Neuronal stem cell (in vitro differentiated cells): ENCODE measurements at regions not wholly inside any gene's neighbourhood (a gene's known extent, or its start where the extent isn't known, plus 50 kb on each side); places are given as distances from the start of the nearest gene placed in this dataset.

Experiments used
- DNase-seq: peaks from one replicate; pipeline ENCODE4 v3.0.0-alpha.2; 2013; ENCODE audit warnings: low spot score
- H2AFZ ChIP-seq: one replicate; pipeline ENCODE4 v1.6.1; 2013; ENCODE audit warnings: mild to moderate bottlenecking, low read length, inconsistent platforms
- H2AK5ac ChIP-seq: 2 replicates; pipeline ENCODE4 v1.6.1; 2013; ENCODE audit warnings: low read depth, mild to moderate bottlenecking, inconsistent platforms, low read length, moderate library complexity, mixed read lengths
- H2BK120ac ChIP-seq: 2 replicates; pipeline ENCODE4 v1.6.1; 2013; ENCODE audit warnings: low read depth, mild to moderate bottlenecking, inconsistent platforms, low read length, moderate library complexity, mixed read lengths
- H2BK12ac ChIP-seq: one replicate; pipeline ENCODE4 v1.6.1; 2013; ENCODE audit warnings: low read length, inconsistent platforms
- H2BK15ac ChIP-seq: 2 replicates; pipeline ENCODE4 v1.6.1; 2013; ENCODE audit warnings: mild to moderate bottlenecking, low read length, inconsistent platforms, mixed read lengths
- H2BK5ac ChIP-seq: one replicate; pipeline ENCODE4 v1.6.1; 2013; ENCODE audit warnings: inconsistent platforms, mild to moderate bottlenecking, low read length, moderate library complexity
- H3K14ac ChIP-seq: one replicate; pipeline ENCODE4 v1.6.1; 2013; ENCODE audit warnings: low read length, inconsistent platforms
- H3K18ac ChIP-seq: 2 replicates; pipeline ENCODE4 v1.6.1; 2013; ENCODE audit warnings: low read length, inconsistent platforms
- H3K23ac ChIP-seq: 2 replicates; pipeline ENCODE4 v1.6.1; 2013; ENCODE audit warnings: low read depth, mild to moderate bottlenecking, mixed read lengths, low read length, inconsistent platforms; ENCODE audit not compliant: poor library complexity
- H3K27ac ChIP-seq: replicated peaks from 3 replicates; pipeline ENCODE4 v1.5.1; 2013; ENCODE audit warnings: low read length, inconsistent platforms
- H3K27me3 ChIP-seq, 3 experiments: 2 replicates each; pipeline ENCODE4 v1.6.1; 2013; ENCODE audit warnings: low read length in 3 of 3, mild to moderate bottlenecking in 2 of 3, inconsistent platforms in 1 of 3, low read depth in 1 of 3, mixed read lengths in 1 of 3, moderate library complexity in 1 of 3; ENCODE audit not compliant: control insufficient read depth in 3 of 3, insufficient read depth in 3 of 3
- H3K36me3 ChIP-seq, 2 donors: replicated peaks in 1 of 2; 2 replicates each; pipeline ENCODE4 v1.6.1; 2013; ENCODE audit warnings: low read length in 2 of 2; ENCODE audit not compliant: control insufficient read depth in 2 of 2, insufficient read depth in 2 of 2
- H3K4ac ChIP-seq: 2 replicates; pipeline ENCODE4 v1.6.1; 2013; ENCODE audit warnings: inconsistent platforms, mild to moderate bottlenecking, low read length, moderate library complexity
- H3K4me1 ChIP-seq, 2 donors: 1 replicate in 1 of 2; 2 replicates in 1 of 2; pipeline ENCODE4 v1.6.1; 2013; ENCODE audit warnings: low read length in 2 of 2, low read depth in 1 of 2; ENCODE audit not compliant: control insufficient read depth in 2 of 2, insufficient read depth in 1 of 2
- H3K4me2 ChIP-seq: one replicate; pipeline ENCODE4 v1.6.1; 2013; ENCODE audit warnings: mild to moderate bottlenecking, low read length, inconsistent platforms; ENCODE audit not compliant: insufficient read depth, poor library complexity, severe bottlenecking
- H3K4me3 ChIP-seq, 2 donors: 2 replicates each; pipeline ENCODE4 v1.5.1; 2013; ENCODE audit warnings: low read length in 2 of 2, mild to moderate bottlenecking in 2 of 2, inconsistent platforms in 1 of 2, moderate library complexity in 1 of 2
- H3K79me1 ChIP-seq: one replicate; pipeline ENCODE4 v1.6.1; 2013; ENCODE audit warnings: low read depth, mild to moderate bottlenecking, inconsistent platforms, low read length, moderate library complexity
- H3K9ac ChIP-seq: one replicate; pipeline ENCODE4 v1.6.1; 2013; ENCODE audit warnings: mild to moderate bottlenecking, low read depth, low read length, inconsistent platforms; ENCODE audit not compliant: poor library complexity
- H3K9me3 ChIP-seq, 2 donors: replicated peaks in 1 of 2; 2 replicates each; pipeline versions ENCODE3 to v1.6.1; 2013; ENCODE audit warnings: low read length in 2 of 2, mild to moderate bottlenecking in 2 of 2, inconsistent platforms in 1 of 2, low read depth in 1 of 2, mixed read lengths in 1 of 2, moderate library complexity in 1 of 2; ENCODE audit not compliant: control insufficient read depth in 2 of 2, insufficient read depth in 1 of 2
- H4K8ac ChIP-seq: one replicate; pipeline ENCODE4 v1.6.1; 2013; ENCODE audit warnings: low read depth, mild to moderate bottlenecking, inconsistent platforms, low read length, moderate library complexity
- H4K91ac ChIP-seq: one replicate; pipeline ENCODE4 v1.6.1; 2013; ENCODE audit warnings: low read length, low read depth, mild to moderate bottlenecking, inconsistent platforms; ENCODE audit not compliant: poor library complexity
- WGBS, 2 donors: extraction: QIAGEN DNeasy Blood & Tissue Kit; methylation state at CpG; one replicate each; pipeline ENCODE4 v1.1.7; 2013; ENCODE audit warnings: missing lambda C conversion rate in 2 of 2, mixed read lengths in 1 of 2; ENCODE audit not compliant: insufficient read length in 2 of 2, insufficient replicate concordance in 1 of 2; ENCODE audit errors: extremely low coverage in 2 of 2; 5-methylcytosine and 5-hydroxymethylcytosine counted together

DNA sequence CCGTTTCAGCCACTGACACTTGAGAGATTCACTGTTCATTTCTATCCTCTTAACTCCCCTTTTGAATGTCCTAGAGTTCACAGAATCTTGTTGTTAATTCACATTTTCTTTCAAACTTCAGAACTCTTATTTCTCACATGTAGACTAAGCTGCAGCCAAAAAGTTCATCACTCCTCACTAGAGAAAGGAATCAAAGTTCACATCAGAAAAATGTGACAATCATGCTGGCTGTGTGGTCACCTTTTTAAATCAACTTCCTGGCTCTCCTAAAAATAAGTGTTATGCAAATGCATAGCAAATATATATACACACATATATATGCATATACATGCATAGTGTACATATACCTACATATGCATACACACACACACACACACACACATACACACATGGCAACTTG, 123.0 kb downstream of the CBLN4 start:
- Histone ChIP-seq H2AK5ac (no peak overlapping the region), H3K23ac (no peak overlapping the region), H3K4ac (no peak overlapping the region), H3K27me3 (no peaks in the 10 kb centered on the region), H3K4me3 (no peak overlapping the region), H3K18ac (no peak overlapping the region), H2BK15ac (no peak overlapping the region), H2BK12ac (no peak overlapping the region), H3K27ac (no peak overlapping the region), H4K91ac (no peak overlapping the region), H4K8ac (no peak overlapping the region), H3K14ac (no peak overlapping the region), H3K79me1 (no peaks in the 10 kb centered on the region), H3K4me1 (no peaks in the 10 kb centered on the region), H2BK120ac (no peak overlapping the region), H3K36me3 (no peaks in the 10 kb centered on the region), H2AFZ (no peak overlapping the region), H3K4me2 (no peak overlapping the region), H2BK5ac (no peak overlapping the region), H3K9ac (no peak overlapping the region), H3K9me3 (no peaks in the 10 kb centered on the region)
- no CpG with 5 or more reads among the region's 1 CpG for WGBS, 2 donors
- DNase-seq = no peak

DNA sequence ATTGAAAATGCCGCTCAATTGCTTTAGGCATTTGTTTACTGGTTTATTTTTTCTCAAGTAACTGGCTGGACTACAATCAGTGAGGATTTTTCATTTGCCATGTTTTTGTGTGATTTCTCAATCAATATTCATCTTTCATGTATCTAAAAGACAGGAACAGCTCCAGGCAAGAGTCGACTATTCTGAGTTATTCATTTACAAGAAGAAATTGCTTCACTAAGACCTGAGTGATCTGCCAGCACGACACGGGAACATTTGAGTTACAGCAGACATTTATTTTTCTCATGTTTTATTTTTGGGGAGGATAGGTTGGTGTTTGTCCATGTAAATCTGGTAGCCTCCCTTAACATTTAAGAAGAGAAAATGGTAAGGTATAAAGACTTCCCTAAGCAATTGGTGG, 124.1 kb downstream of the CBLN4 start:
- H2BK12ac ChIP-seq = no peak overlapping the region
- H2AFZ ChIP-seq = no peak overlapping the region
- no peaks in the 10 kb centered on the region for H3K79me1 ChIP-seq
- no peak overlapping the region for H2AK5ac ChIP-seq
- no peak overlapping the region for H4K91ac ChIP-seq
- H3K4me2 ChIP-seq = no peak overlapping the region
- H3K23ac ChIP-seq = no peak overlapping the region
- H3K9me3 ChIP-seq = no peaks in the 10 kb centered on the region
- H3K36me3 ChIP-seq = no peaks in the 10 kb centered on the region
- no peak overlapping the region for H4K8ac ChIP-seq
- WGBS, 2 donors = no CpG with 5 or more reads among the region's 4 CpGs
- DNase-seq = no peak
- H2BK5ac ChIP-seq = no peak overlapping the region
- H3K4ac ChIP-seq = no peak overlapping the region
- no peaks in the 10 kb centered on the region for H3K27me3 ChIP-seq
- H3K14ac ChIP-seq = no peak overlapping the region
- H3K18ac ChIP-seq = no peak overlapping the region
- no peak overlapping the region for H3K9ac ChIP-seq
- no peak overlapping the region for H2BK120ac ChIP-seq
- no peak overlapping the region for H2BK15ac ChIP-seq
- no peaks in the 10 kb centered on the region for H3K4me1 ChIP-seq
- no peak overlapping the region for H3K4me3 ChIP-seq
- H3K27ac ChIP-seq = no peak overlapping the region

DNA sequence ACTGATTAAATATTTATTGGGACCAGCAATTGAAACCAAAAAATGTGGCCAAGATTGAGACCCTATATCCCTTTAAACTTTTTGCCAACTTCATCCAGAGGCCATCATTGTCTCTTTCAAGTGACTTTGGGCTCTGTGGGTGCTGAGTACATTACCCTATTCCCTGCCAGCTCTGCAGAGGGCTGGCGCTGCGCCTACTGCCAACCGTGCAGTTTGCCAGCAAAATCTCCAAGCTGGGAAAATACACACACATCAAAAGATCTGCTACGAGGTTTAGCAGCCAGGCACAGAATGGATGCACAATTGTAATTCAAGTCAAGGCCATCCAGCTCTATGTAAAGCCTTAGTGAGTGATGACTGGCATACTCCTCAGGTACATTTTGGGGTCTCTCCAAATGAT, 125.0 kb downstream of the CBLN4 start:
- H3K9ac ChIP-seq = no peak overlapping the region
- no peaks in the 10 kb centered on the region for H3K79me1 ChIP-seq
- H2BK5ac ChIP-seq = no peak overlapping the region
- no peak overlapping the region for H2BK12ac ChIP-seq
- H3K9me3 ChIP-seq = no peaks in the 10 kb centered on the region
- no peak overlapping the region for H3K14ac ChIP-seq
- no peak overlapping the region for H3K18ac ChIP-seq
- H3K4me2 ChIP-seq = no peak overlapping the region
- H3K36me3 ChIP-seq = no peaks in the 10 kb centered on the region
- WGBS, 2 donors = no CpG with 5 or more reads among the region's 4 CpGs
- H3K27ac ChIP-seq = no peak overlapping the region
- no peaks in the 10 kb centered on the region for H3K27me3 ChIP-seq
- no peak overlapping the region for H2AFZ ChIP-seq
- no peak overlapping the region for H2BK120ac ChIP-seq
- no peak overlapping the region for H4K8ac ChIP-seq
- H3K4me1 ChIP-seq = no peaks in the 10 kb centered on the region
- no peak overlapping the region for H3K23ac ChIP-seq
- DNase-seq = no peak
- no peak overlapping the region for H3K4me3 ChIP-seq
- H2BK15ac ChIP-seq = no peak overlapping the region
- no peak overlapping the region for H3K4ac ChIP-seq
- no peak overlapping the region for H2AK5ac ChIP-seq
- H4K91ac ChIP-seq = no peak overlapping the region

DNA sequence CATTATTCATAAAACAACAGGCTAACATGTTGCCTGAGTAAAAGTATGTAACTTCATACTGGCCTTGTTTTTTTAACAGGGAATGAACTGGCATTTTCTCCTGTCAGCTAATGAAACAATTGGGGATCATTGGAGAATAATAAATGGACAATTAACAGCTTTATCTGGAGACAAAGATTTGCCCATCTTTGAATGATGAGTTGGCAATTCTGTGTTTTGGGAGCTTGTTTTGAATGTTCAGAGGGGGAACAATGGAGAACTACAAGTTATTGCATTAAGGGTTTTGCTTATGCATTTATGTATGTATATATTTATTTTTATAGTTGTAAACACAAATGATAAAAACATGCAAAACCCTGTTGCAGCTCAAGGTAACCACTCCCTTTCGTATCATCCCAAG, 150.3 kb downstream of the CBLN4 start:
- no peak overlapping the region for H2BK12ac ChIP-seq
- H2BK120ac ChIP-seq = no peak overlapping the region
- no peak overlapping the region for H2BK15ac ChIP-seq
- no peak overlapping the region for H3K9ac ChIP-seq
- no peak overlapping the region for H2AK5ac ChIP-seq
- H3K23ac ChIP-seq = no peak overlapping the region
- H4K8ac ChIP-seq = no peak overlapping the region
- no peaks in the 10 kb centered on the region for H3K36me3 ChIP-seq
- H3K79me1 ChIP-seq = no peaks in the 10 kb centered on the region
- no peak overlapping the region for H3K18ac ChIP-seq
- H3K4me1 ChIP-seq = no peaks in the 10 kb centered on the region
- no peak overlapping the region for H2BK5ac ChIP-seq
- no peaks in the 10 kb centered on the region for H3K27me3 ChIP-seq
- no peak overlapping the region for H3K14ac ChIP-seq
- no peak for DNase-seq
- no peak overlapping the region for H3K4ac ChIP-seq
- no peak overlapping the region for H3K4me3 ChIP-seq
- H3K9me3 ChIP-seq = no peaks in the 10 kb centered on the region
- no peak overlapping the region for H2AFZ ChIP-seq
- WGBS, 2 donors = no CpG with 5 or more reads among the region's 1 CpG
- H4K91ac ChIP-seq = no peak overlapping the region
- no peak overlapping the region for H3K4me2 ChIP-seq
- no peak overlapping the region for H3K27ac ChIP-seq
